Fibroblast of the aortic adventitia (primary cell): ENCODE measurements at regions not wholly inside any gene's neighbourhood (a gene's known extent, or its start where the extent isn't known, plus 50 kb on each side); places are given as distances from the start of the nearest gene placed in this dataset.
"Not testable (repeated sequence)": the region's sequence is repeated elsewhere in the genome, so short reads cannot be mapped to it uniquely, and the experiment has no call there.

Experiments
- DNase-seq: peaks from one replicate; pipeline ENCODE4 v3.0.0-alpha.2; 2010; ENCODE audit warnings: low read depth
- H3K4me3 ChIP-seq: 2 replicates; pipeline ENCODE4 v1.5.1; 2011; ENCODE audit warnings: low read depth, mild to moderate bottlenecking, control low read depth, low read length, moderate library complexity
- TF ChIP-seq, protein P1 (sequence below): IDR thresholded peaks from 2 replicates; pipeline ENCODE4 v1.5.1; 2011; ENCODE audit warnings: mild to moderate bottlenecking, low read length, control low read depth, inconsistent platforms; ENCODE audit not compliant: insufficient read depth

DNA sequence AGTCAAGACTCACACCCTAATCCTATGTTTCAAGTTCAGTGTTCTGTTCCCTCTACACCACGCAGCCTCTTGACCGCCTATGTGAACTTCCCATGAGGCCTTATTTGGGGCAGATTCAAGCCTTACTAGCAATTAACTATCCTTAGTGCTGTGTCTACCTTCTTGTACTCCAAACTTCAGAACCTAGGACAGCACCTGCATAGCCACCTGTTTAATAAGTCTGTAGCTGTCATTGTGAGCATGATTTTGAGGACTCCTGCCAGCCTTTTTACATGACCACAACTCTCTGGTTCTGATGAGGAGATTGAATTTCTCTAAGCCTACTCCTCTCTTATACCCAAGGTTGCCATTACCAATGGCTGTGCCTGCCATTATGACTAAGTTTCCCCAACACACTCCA, 50.8 kb upstream of the PCSK1 start:
- H3K4me3 ChIP-seq: no peak overlapping the region
- TF ChIP-seq, protein P1, sequence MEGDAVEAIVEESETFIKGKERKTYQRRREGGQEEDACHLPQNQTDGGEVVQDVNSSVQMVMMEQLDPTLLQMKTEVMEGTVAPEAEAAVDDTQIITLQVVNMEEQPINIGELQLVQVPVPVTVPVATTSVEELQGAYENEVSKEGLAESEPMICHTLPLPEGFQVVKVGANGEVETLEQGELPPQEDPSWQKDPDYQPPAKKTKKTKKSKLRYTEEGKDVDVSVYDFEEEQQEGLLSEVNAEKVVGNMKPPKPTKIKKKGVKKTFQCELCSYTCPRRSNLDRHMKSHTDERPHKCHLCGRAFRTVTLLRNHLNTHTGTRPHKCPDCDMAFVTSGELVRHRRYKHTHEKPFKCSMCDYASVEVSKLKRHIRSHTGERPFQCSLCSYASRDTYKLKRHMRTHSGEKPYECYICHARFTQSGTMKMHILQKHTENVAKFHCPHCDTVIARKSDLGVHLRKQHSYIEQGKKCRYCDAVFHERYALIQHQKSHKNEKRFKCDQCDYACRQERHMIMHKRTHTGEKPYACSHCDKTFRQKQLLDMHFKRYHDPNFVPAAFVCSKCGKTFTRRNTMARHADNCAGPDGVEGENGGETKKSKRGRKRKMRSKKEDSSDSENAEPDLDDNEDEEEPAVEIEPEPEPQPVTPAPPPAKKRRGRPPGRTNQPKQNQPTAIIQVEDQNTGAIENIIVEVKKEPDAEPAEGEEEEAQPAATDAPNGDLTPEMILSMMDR: no peak
- peak; percentile 51 for DNase-seq

GRCh38 chr5:96487859-96488258, 54.8 kb upstream of the PCSK1 start:
- H3K4me3 ChIP-seq: no peak overlapping the region
- DNase-seq: peak; percentile 15
- TF ChIP-seq, protein P1: no peak

GRCh38 chr5:96489532-96489931, 56.5 kb upstream of the PCSK1 start:
- DNase-seq: no peak
- H3K4me3 ChIP-seq: no peak overlapping the region
- TF ChIP-seq, protein P1: no peak

GRCh38 chr5:96492459-96493047, 59.5 kb upstream of the PCSK1 start:
- TF ChIP-seq, protein P1: no peak
- no peak overlapping the region for H3K4me3 ChIP-seq
- DNase-seq: peak; percentile 30

DNA sequence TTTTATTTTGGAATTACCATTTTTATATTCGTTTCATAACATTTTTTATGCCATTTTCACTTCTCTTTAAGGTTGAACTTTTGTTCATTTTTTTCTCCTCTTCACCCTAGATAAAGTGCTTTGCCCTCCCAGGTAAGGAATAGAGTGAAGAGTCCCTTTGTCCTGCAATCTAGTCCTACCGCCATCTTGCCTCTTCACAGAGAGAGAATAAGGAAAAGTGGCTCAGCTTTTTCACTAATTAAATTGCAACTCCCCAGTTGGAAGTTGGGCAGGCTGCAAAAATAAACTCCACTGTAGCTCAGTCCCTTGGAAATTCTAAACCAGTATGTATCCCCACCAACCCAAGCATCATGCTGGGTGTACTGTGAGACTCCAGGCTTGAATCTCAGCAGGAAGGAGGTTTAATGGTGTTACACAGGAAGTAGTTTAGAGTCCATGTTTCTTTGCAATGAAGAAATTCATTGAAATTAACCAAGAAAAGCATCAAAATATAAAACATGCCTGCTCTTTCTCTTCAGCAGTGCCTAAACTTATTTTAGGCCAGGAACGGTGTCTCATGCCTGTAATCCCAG, 60.3 kb upstream of the PCSK1 start:
- TF ChIP-seq, protein P1: no peak
- no peak for DNase-seq
- H3K4me3 ChIP-seq: no peak overlapping the region

DNA sequence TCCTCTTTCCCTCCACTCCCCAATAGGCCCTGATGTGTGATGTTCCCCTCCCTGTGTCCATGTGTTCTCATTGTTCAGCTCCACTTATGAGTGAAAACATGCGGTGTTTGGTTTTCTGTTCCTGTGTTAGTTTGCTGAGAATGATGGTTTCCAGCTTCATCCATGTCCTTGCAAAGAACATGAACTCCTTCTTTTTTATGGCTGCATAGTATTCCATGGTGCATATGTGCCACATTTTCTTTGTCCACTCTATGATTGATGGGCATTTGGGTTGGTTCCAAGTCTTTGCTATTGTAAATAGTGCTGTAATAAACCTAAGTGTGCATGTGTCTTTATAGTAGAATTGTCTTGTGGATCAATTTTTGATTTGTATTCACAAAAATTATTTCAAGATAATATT, 62.4 kb upstream of the PCSK1 start:
- H3K4me3 ChIP-seq: not testable (repeated sequence)

DNA sequence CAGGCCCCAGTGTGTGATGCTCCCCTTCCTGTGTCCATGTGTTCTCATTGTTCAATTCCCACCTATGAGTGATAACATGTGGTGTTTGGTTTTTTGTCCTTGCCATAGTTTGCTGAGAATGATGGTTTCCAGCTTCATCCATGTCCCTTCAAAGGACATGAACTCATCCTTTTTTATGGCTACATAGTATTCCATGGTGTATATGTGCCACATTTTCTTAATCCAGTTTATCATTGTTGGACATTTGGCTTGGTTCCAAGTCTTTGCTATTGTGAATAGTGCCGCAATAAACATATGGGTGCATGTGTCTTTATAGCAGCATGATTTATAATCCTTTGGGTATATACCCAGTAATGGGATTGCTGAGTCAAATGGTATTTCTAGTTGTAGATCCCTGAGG, 64.0 kb upstream of the PCSK1 start:
- not testable (repeated sequence) for DNase-seq, H3K4me3 ChIP-seq

More for the DNA sequence above, 62.4 kb upstream of the PCSK1 start:
- not testable (repeated sequence) for DNase-seq

DNA sequence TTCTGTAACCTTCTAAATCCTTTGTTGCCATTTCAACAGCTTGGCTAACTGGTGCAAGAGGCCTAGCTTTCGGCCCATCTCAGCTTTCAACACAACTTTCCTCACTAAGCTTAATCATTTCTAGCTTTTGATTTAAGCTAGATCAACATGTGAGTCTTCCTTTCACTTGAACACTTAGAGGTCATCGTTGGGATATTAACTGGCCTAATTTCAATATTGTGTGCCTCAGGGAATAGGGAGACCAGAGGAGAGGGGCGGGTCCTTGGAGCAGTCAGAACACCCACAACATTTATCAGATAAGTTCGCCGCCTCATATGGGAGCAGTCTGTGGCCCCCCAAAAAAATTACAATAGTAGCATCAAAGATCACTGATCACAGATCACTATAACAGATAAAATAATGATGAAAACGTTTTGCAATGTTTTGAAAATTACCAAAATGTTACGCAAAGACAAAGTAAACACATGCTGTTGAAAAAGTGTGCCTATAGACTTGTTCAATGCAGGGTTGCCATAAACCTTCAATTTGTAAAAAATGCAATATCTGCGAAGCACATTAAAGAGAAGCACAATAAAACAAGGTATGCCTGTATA, 66.8 kb upstream of the PCSK1 start:
- H3K4me3 ChIP-seq: no peak overlapping the region
- DNase-seq: no peak
- TF ChIP-seq, protein P1: no peak
